CD14-positive monocyte (primary cell): ENCODE measurements at regions not wholly inside any gene's neighbourhood (a gene's known extent, or its start where the extent isn't known, plus 50 kb on each side); places are given as distances from the start of the nearest gene placed in this dataset.

ENCODE experiments used
- DNase-seq, 3 donors: peaks; one replicate each; pipeline ENCODE4 v3.0.0-alpha.2; 2011 to 2022
- H2AFZ ChIP-seq: 2 replicates; pipeline ENCODE4 v1.6.0; 2012; ENCODE audit warnings: mild to moderate bottlenecking, low read depth, low read length, inconsistent platforms; ENCODE audit not compliant: insufficient read depth, poor library complexity, severe bottlenecking
- H3K27ac ChIP-seq, 2 donors: 1 replicate in 1 of 2; 2 replicates in 1 of 2; pipeline ENCODE4 v1.5.1; 2012 to 2013; ENCODE audit warnings: low read length in 2 of 2, control low read depth in 1 of 2, inconsistent platforms in 1 of 2, low read depth in 1 of 2, mild to moderate bottlenecking in 1 of 2
- H3K27me3 ChIP-seq, 2 donors: one replicate each; pipeline versions ENCODE4 v1.6.0 to v1.6.1; 2011 to 2013; ENCODE audit warnings: low read length in 2 of 2; ENCODE audit not compliant: control insufficient read depth in 2 of 2, insufficient read depth in 2 of 2
- H3K36me3 ChIP-seq, 2 donors: replicated peaks in 1 of 2; 1 replicate in 1 of 2; 2 replicates in 1 of 2; pipeline versions ENCODE4 v1.5.1 to v1.6.1; 2012 to 2013; ENCODE audit warnings: low read length in 2 of 2, control low read depth in 1 of 2, inconsistent platforms in 1 of 2, mild to moderate bottlenecking in 1 of 2; ENCODE audit not compliant: insufficient read depth in 2 of 2, control insufficient read depth in 1 of 2
- H3K4me1 ChIP-seq, 2 donors: 1 replicate in 1 of 2; 2 replicates in 1 of 2; pipeline versions ENCODE4 v1.5.1 to v1.6.1; 2012 to 2013; ENCODE audit warnings: low read length in 2 of 2, control low read depth in 1 of 2, inconsistent platforms in 1 of 2, mild to moderate bottlenecking in 1 of 2, moderate library complexity in 1 of 2; ENCODE audit not compliant: insufficient read depth in 2 of 2, control insufficient read depth in 1 of 2
- H3K4me2 ChIP-seq: replicated peaks from 2 replicates; pipeline ENCODE3; 2012; ENCODE audit warnings: low read length, moderate library complexity, mild to moderate bottlenecking; ENCODE audit not compliant: poor library complexity, severe bottlenecking; ENCODE audit errors: extremely low read depth
- H3K4me3 ChIP-seq, 3 experiments: fragments of 200-600 bp in 1 of 3; sonication (generic) in 1 of 3; replicated peaks in 1 of 3; 1 replicate in 2 of 3; 2 replicates in 1 of 3; pipeline ENCODE4 v1.5.1; 2011 to 2013; ENCODE audit warnings: low read length in 3 of 3, mild to moderate bottlenecking in 3 of 3, control low read depth in 2 of 3, low read depth in 2 of 3, inconsistent platforms in 1 of 3, moderate library complexity in 1 of 3
- H3K79me2 ChIP-seq: 2 replicates; pipeline ENCODE4 v1.6.0; 2012; ENCODE audit warnings: mild to moderate bottlenecking, control low read depth, inconsistent platforms, low read length, moderate library complexity; ENCODE audit not compliant: insufficient read depth
- H3K9ac ChIP-seq: 2 replicates; pipeline ENCODE4 v1.6.0; 2017; ENCODE audit warnings: low read length, mild to moderate bottlenecking; ENCODE audit not compliant: insufficient read depth, poor library complexity, severe bottlenecking
- H3K9me3 ChIP-seq, 2 donors: replicated peaks in 1 of 2; 1 replicate in 1 of 2; 2 replicates in 1 of 2; pipeline versions ENCODE4 v1.5.1 to v1.6.1; 2012 to 2013; ENCODE audit warnings: low read length in 2 of 2, control low read depth in 1 of 2; ENCODE audit not compliant: control insufficient read depth in 1 of 2, insufficient read depth in 1 of 2
- H4K20me1 ChIP-seq: 2 replicates; pipeline ENCODE4 v1.6.0; 2012; ENCODE audit warnings: mild to moderate bottlenecking, low read length, control low read depth, moderate library complexity; ENCODE audit not compliant: insufficient read depth
- H3K27ac Mint-ChIP-seq, 7 donors: one replicate each; pipeline ENCODE4 v1.8.0; 2020; ENCODE audit warnings: mild to moderate bottlenecking in 7 of 7, mixed read lengths in 7 of 7, moderate library complexity in 6 of 7, inconsistent platforms in 2 of 7
- H3K27me3 Mint-ChIP-seq, 3 donors: one replicate each; pipeline ENCODE4 v1.8.0; 2021 to 2022; ENCODE audit warnings: low read depth in 3 of 3, mild to moderate bottlenecking in 3 of 3, mixed read lengths in 3 of 3, moderate library complexity in 3 of 3, inconsistent platforms in 1 of 3
- H3K36me3 Mint-ChIP-seq, 2 donors: one replicate each; pipeline ENCODE4 v1.8.0; 2020; ENCODE audit warnings: mixed read lengths in 2 of 2, inconsistent platforms in 1 of 2, mild to moderate bottlenecking in 1 of 2
- H3K4me1 Mint-ChIP-seq: one replicate; pipeline ENCODE4 v1.8.0; 2020; ENCODE audit warnings: mild to moderate bottlenecking, mixed read lengths
- H3K4me3 Mint-ChIP-seq, 2 donors: one replicate each; pipeline ENCODE4 v1.8.0; 2020; ENCODE audit warnings: mild to moderate bottlenecking in 2 of 2, mixed read lengths in 2 of 2, moderate library complexity in 1 of 2
- H3K9me3 Mint-ChIP-seq, 7 donors: one replicate each; pipeline ENCODE4 v1.8.0; 2020 to 2022; ENCODE audit warnings: mixed read lengths in 7 of 7, mild to moderate bottlenecking in 6 of 7, moderate library complexity in 6 of 7, inconsistent platforms in 2 of 7
- CTCF ChIP-seq: fragments of 200-600 bp; IDR thresholded peaks from one replicate; pipeline ENCODE4 v1.8.0; 2022; ENCODE audit warnings: antibody characterized with exemption, mild to moderate bottlenecking
- WGBS: methylation state at CpG from one replicate; pipeline ENCODE4 v1.1.5; 2013; ENCODE audit warnings: missing lambda C conversion rate; ENCODE audit not compliant: insufficient coverage; 5-methylcytosine and 5-hydroxymethylcytosine counted together
- intact Hi-C, 2 donors: fragments of 100-400 bp; cut with micrococcal nuclease; formaldehyde crosslinking; loops; one replicate each; pipeline versions ENCODE4 v1.15.0 to v1.15.1; 2023

GRCh38 chr21:20617130-20617529 lies 381.1 kb upstream of the NCAM2 start:
- Mint-ChIP-seq H3K4me1 (no peaks in the 10 kb centered on the region), H3K36me3 (no peaks in the 10 kb centered on the region), H3K4me3 (no peak overlapping the region), H3K9me3 (peaks cover 0 to 14% (median 2%) of the 10 kb centered on the region in 7 donors), H3K27me3 (no peaks in the 10 kb centered on the region), H3K27ac (no peak overlapping the region)
- Histone ChIP-seq H3K9ac (no peak overlapping the region), H3K79me2 (no peaks in the 10 kb centered on the region), H3K27me3 (no peaks in the 10 kb centered on the region), H2AFZ (no peak overlapping the region), H3K4me1 (no peaks in the 10 kb centered on the region), H3K4me3 (no peak overlapping the region), H4K20me1 (no peaks in the 10 kb centered on the region), H3K27ac (no peak overlapping the region), H3K36me3 (no peaks in the 10 kb centered on the region), H3K4me2 (no peak overlapping the region), H3K9me3 (peaks cover 12 to 13% of the 10 kb centered on the region in 2 donors)
- intact Hi-C loops, result no loop called here
- TF ChIP-seq CTCF, result no peak
- 87% methylated on average over 3 of the region's 6 CpGs for WGBS
- no peak for DNase-seq

GRCh38 chr21:20618878-20619277 lies 379.3 kb upstream of the NCAM2 start:
- H3K36me3 ChIP-seq, result no peaks in the 10 kb centered on the region
- no peak overlapping the region for H2AFZ ChIP-seq
- H3K79me2 ChIP-seq, result no peaks in the 10 kb centered on the region
- peaks cover 0 to 19% (median 4%) of the 10 kb centered on the region in 7 donors for H3K9me3 Mint-ChIP-seq
- no peak overlapping the region for H3K4me3 ChIP-seq
- H3K4me2 ChIP-seq, result no peak overlapping the region
- no peak overlapping the region for H3K4me3 Mint-ChIP-seq
- no peak overlapping the region for H3K9ac ChIP-seq
- H3K9me3 ChIP-seq, result peaks cover 15 to 19% of the 10 kb centered on the region in 2 donors
- TF ChIP-seq CTCF, result no peak
- no peaks in the 10 kb centered on the region for H3K4me1 Mint-ChIP-seq
- no peak for DNase-seq
- no peaks in the 10 kb centered on the region for H3K27me3 Mint-ChIP-seq
- H4K20me1 ChIP-seq, result no peaks in the 10 kb centered on the region
- no peak overlapping the region for H3K27ac Mint-ChIP-seq
- no CpG with 5 or more reads among the region's 3 CpGs for WGBS
- no peak overlapping the region for H3K27ac ChIP-seq
- no peaks in the 10 kb centered on the region for H3K27me3 ChIP-seq
- no peaks in the 10 kb centered on the region for H3K36me3 Mint-ChIP-seq
- intact Hi-C loops, result no loop called here
- H3K4me1 ChIP-seq, result no peaks in the 10 kb centered on the region
